Kidney epithelial cell (primary cell): ENCODE measurements at regions not wholly inside any gene's neighbourhood (a gene's known extent, or its start where the extent isn't known, plus 50 kb on each side); places are given as distances from the start of the nearest gene placed in this dataset.
"Not testable (repeated sequence)": the region's sequence is repeated elsewhere in the genome, so short reads cannot be mapped to it uniquely, and the experiment has no call there.

Experiments used
- DNase-seq: peaks from one replicate; pipeline ENCODE4 v3.0.0-alpha.2; 2010; ENCODE audit warnings: low read depth
- H3K27me3 ChIP-seq: 2 replicates; pipeline ENCODE4 v1.6.0; 2011; ENCODE audit warnings: low read length; ENCODE audit not compliant: control insufficient read depth, insufficient read depth
- H3K36me3 ChIP-seq: 2 replicates; pipeline ENCODE4 v1.5.1; 2011; ENCODE audit warnings: low read length; ENCODE audit not compliant: control insufficient read depth, insufficient read depth
- H3K4me3 ChIP-seq: 2 replicates; pipeline ENCODE4 v1.5.1; 2011; ENCODE audit warnings: low read depth, mild to moderate bottlenecking, control low read depth, low read length
- CTCF ChIP-seq: IDR thresholded peaks from 2 replicates; pipeline ENCODE4 v1.5.1; 2011; ENCODE audit warnings: mild to moderate bottlenecking, moderate library complexity, low read length, control low read depth, inconsistent platforms; ENCODE audit not compliant: insufficient read depth, poor library complexity, severe bottlenecking

- TF ChIP-seq CTCF = no peak
- Histone ChIP-seq H3K27me3 (no peaks in the 10 kb centered on the region), H3K4me3 (no peak overlapping the region), H3K36me3 (no peaks in the 10 kb centered on the region)
- no peak for DNase-seq
Measured at GRCh38 chr4:188728359-188728758, 589.1 kb downstream of the TRIML1 start.

- Histone ChIP-seq H3K36me3 (no peaks in the 10 kb centered on the region), H3K27me3 (no peaks in the 10 kb centered on the region), H3K4me3 (no peak overlapping the region)
- no peak for TF ChIP-seq CTCF
- no peak for DNase-seq
Measured at GRCh38 chr4:188732131-188732530, 592.9 kb downstream of the TRIML1 start.

GRCh38 chr4:188735082-188735481 lies 595.8 kb downstream of the TRIML1 start:
- no peaks in the 10 kb centered on the region for H3K27me3 ChIP-seq
- no peak for TF ChIP-seq CTCF
- H3K4me3 ChIP-seq = no peak overlapping the region
- DNase-seq = no peak
- H3K36me3 ChIP-seq = no peaks in the 10 kb centered on the region

- no peak for DNase-seq
- no peak for TF ChIP-seq CTCF
- no peak overlapping the region for H3K4me3 ChIP-seq
Measured at GRCh38 chr4:188737251-188738002, 598.2 kb downstream of the TRIML1 start.

GRCh38 chr4:188738290-188738689 lies 599.0 kb downstream of the TRIML1 start:
- peak overlapping the region; percentile 50 for H3K4me3 ChIP-seq

More at GRCh38 chr4:188737251-188738002, 598.2 kb downstream of the TRIML1 start:
- Histone ChIP-seq H3K36me3 (no peaks in the 10 kb centered on the region), H3K27me3 (no peaks in the 10 kb centered on the region)

GRCh38 chr4:188740172-188740571 lies 600.9 kb downstream of the TRIML1 start:
- not testable (repeated sequence) for H3K4me3 ChIP-seq, DNase-seq

More at GRCh38 chr4:188738290-188738689, 599.0 kb downstream of the TRIML1 start:
- not testable (repeated sequence) for H3K36me3 ChIP-seq, H3K27me3 ChIP-seq, DNase-seq

GRCh38 chr4:188740791-188741190 lies 601.5 kb downstream of the TRIML1 start:
- not testable (repeated sequence) for H3K27me3 ChIP-seq, H3K36me3 ChIP-seq, DNase-seq, H3K4me3 ChIP-seq

More at GRCh38 chr4:188740172-188740571, 600.9 kb downstream of the TRIML1 start:
- not testable (repeated sequence) for H3K27me3 ChIP-seq, H3K36me3 ChIP-seq
